ENCODE measurements at regions not wholly inside any gene's neighbourhood (a gene's known extent, or its start where the extent isn't known, plus 50 kb on each side); places are given as distances from the start of the nearest gene placed in this dataset.

GRCh38 chrX:131633285-131633917 is 89.5 kb downstream of the OR13H1 start:
- H3K9me3 ChIP-seq (ENCODE audit: low read length), result no peaks in the 10 kb centered on the region
- DNase-seq (ENCODE audit: low spot score) (peak; percentile 29), FAIRE-seq (peak; percentile 60), ATAC-seq (peak; percentile 86)
- ChIA-PET CTCF (ENCODE audit: low intra/inter-chr PET ratio, low total read pairs) (interaction anchor here (0.7 to 1.6 kb wide), 2 partner anchors 370 to 564 kb away, joined by 3 to 7 read pairs; no protein-coding TSS in a partner anchor), POLR2A (no interaction called here)
- no TSS peak for BruUV-seq (replicated peaks)
- 41% methylated on average over 11 of the region's 13 CpGs for WGBS (ENCODE audit: low lambda C conversion rate)
- no peak for TF ChIP-seq SIN3A (IDR thresholded peaks at IDR 0.05; ENCODE audit: borderline replicate concordance, low read depth, low read length)
- TF ChIP-seq RAD21 (CRISPR knock-in tag; IDR thresholded peaks at IDR 0.05), result peak; percentile 50; the same call in 1 of the 2 replicates
- TF ChIP-seq STAG1 (CRISPR knock-in tag; IDR thresholded peaks at IDR 0.05), result peak; percentile 92
- TF ChIP-seq, protein P1, sequence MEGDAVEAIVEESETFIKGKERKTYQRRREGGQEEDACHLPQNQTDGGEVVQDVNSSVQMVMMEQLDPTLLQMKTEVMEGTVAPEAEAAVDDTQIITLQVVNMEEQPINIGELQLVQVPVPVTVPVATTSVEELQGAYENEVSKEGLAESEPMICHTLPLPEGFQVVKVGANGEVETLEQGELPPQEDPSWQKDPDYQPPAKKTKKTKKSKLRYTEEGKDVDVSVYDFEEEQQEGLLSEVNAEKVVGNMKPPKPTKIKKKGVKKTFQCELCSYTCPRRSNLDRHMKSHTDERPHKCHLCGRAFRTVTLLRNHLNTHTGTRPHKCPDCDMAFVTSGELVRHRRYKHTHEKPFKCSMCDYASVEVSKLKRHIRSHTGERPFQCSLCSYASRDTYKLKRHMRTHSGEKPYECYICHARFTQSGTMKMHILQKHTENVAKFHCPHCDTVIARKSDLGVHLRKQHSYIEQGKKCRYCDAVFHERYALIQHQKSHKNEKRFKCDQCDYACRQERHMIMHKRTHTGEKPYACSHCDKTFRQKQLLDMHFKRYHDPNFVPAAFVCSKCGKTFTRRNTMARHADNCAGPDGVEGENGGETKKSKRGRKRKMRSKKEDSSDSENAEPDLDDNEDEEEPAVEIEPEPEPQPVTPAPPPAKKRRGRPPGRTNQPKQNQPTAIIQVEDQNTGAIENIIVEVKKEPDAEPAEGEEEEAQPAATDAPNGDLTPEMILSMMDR (CRISPR knock-in tag; IDR thresholded peaks at IDR 0.05), result peak; percentile 81
- no peak for TF ChIP-seq RAD51 (IDR thresholded peaks at IDR 0.05; ENCODE audit: borderline replicate concordance)
- no peak for TF ChIP-seq HHEX (CRISPR knock-in tag; IDR thresholded peaks at IDR 0.05)
- TF ChIP-seq AGO1 (IDR thresholded peaks at IDR 0.05; ENCODE audit: low read depth, low read length, poor library complexity, severe bottlenecking), result no peak
- peak; percentile 76 for TF ChIP-seq SMC3 (IDR thresholded peaks at IDR 0.05; ENCODE audit: low read length)
- no peak for TF ChIP-seq SKI (IDR thresholded peaks at IDR 0.05; ENCODE audit: partially characterized antibody)
- TF ChIP-seq, protein P2, sequence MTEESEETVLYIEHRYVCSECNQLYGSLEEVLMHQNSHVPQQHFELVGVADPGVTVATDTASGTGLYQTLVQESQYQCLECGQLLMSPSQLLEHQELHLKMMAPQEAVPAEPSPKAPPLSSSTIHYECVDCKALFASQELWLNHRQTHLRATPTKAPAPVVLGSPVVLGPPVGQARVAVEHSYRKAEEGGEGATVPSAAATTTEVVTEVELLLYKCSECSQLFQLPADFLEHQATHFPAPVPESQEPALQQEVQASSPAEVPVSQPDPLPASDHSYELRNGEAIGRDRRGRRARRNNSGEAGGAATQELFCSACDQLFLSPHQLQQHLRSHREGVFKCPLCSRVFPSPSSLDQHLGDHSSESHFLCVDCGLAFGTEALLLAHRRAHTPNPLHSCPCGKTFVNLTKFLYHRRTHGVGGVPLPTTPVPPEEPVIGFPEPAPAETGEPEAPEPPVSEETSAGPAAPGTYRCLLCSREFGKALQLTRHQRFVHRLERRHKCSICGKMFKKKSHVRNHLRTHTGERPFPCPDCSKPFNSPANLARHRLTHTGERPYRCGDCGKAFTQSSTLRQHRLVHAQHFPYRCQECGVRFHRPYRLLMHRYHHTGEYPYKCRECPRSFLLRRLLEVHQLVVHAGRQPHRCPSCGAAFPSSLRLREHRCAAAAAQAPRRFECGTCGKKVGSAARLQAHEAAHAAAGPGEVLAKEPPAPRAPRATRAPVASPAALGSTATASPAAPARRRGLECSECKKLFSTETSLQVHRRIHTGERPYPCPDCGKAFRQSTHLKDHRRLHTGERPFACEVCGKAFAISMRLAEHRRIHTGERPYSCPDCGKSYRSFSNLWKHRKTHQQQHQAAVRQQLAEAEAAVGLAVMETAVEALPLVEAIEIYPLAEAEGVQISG (CRISPR knock-in tag; IDR thresholded peaks at IDR 0.05), result no peak
- TF ChIP-seq, protein P3, sequence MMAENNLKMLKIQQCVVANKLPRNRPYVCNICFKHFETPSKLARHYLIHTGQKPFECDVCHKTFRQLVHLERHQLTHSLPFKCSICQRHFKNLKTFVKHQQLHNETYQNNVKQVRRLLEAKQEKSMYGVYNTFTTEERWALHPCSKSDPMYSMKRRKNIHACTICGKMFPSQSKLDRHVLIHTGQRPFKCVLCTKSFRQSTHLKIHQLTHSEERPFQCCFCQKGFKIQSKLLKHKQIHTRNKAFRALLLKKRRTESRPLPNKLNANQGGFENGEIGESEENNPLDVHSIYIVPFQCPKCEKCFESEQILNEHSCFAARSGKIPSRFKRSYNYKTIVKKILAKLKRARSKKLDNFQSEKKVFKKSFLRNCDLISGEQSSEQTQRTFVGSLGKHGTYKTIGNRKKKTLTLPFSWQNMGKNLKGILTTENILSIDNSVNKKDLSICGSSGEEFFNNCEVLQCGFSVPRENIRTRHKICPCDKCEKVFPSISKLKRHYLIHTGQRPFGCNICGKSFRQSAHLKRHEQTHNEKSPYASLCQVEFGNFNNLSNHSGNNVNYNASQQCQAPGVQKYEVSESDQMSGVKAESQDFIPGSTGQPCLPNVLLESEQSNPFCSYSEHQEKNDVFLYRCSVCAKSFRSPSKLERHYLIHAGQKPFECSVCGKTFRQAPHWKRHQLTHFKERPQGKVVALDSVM (CRISPR knock-in tag; IDR thresholded peaks at IDR 0.05), result no peak
- no peak for TF ChIP-seq ZNF343 (CRISPR knock-in tag; IDR thresholded peaks at IDR 0.05)
- H2AFZ ChIP-seq (ENCODE audit: low read length), result no peak overlapping the region
- no peak overlapping the region for H3K9ac ChIP-seq (ENCODE audit: insufficient read depth, low read depth, low read length)
- H3K36me3 ChIP-seq (replicated peaks in 1 of 2; ENCODE audit: control insufficient read depth in 1 of 2, insufficient read depth in 2 of 2, low read length in 2 of 2), result no peaks in the 10 kb centered on the region
- in situ Hi-C loops (cut with HindIII; ENCODE audit: extremely low pct_ligation_motif_present, low pct_unique_long_range_greater_than_20kb) (loop anchor here (10.0 kb wide), 2 partner anchors 369 to 639 kb away; no protein-coding TSS in a partner anchor), intact Hi-C loops (cut with micrococcal nuclease; ENCODE audit: unreplicated experiment) (loop anchor here (1.0 to 2.0 kb wide), 3 partner anchors 370 to 657 kb away; no protein-coding TSS in a partner anchor)
- no peak overlapping the region for H3K27ac ChIP-seq (ENCODE audit: extremely low read length, insufficient read depth, low read length)
- H3K79me2 ChIP-seq (ENCODE audit: insufficient read depth, low read length), result no peaks in the 10 kb centered on the region
- H4K20me1 ChIP-seq (ENCODE audit: insufficient read depth, low read length), result no peaks in the 10 kb centered on the region
- H3K4me1 ChIP-seq (ENCODE audit: insufficient read depth, low read length), result no peaks in the 10 kb centered on the region
- no peak overlapping the region for H3K4me2 ChIP-seq (ENCODE audit: low read depth, low read length)
- H3K4me3 ChIP-seq (replicated peaks in 1 of 3; ENCODE audit: insufficient read depth in 1 of 3, low read depth in 2 of 3, low read length in 3 of 3), result no peak overlapping the region
- H3K27me3 ChIP-seq (ENCODE audit: control insufficient read depth in 1 of 2, insufficient read depth in 2 of 2, low read length in 2 of 2), result no peaks in the 10 kb centered on the region

Data from HepG2 (cell line).